B cell (primary cell): ENCODE measurements at regions not wholly inside any gene's neighbourhood (a gene's known extent, or its start where the extent isn't known, plus 50 kb on each side); places are given as distances from the start of the nearest gene placed in this dataset.

ENCODE experiments used
- ATAC-seq: fragments of 200-7000 bp; cut with Tn5 transposase; one replicate; pipeline ENCODE4 v1.10.0; 2021; ENCODE audit warnings: low read depth, mild to moderate bottlenecking, moderate number of reproducible peaks, moderate library complexity
- CTCF ChIA-PET: fragments of 350-600 bp; sonication (Branson Sonifier 250); formaldehyde crosslinking; loops from one replicate; lab custom pipeline; 2021; ENCODE audit warnings: antibody characterized with exemption, inconsistent platforms; lab: Charles Lee
- POLR2A ChIA-PET: fragments of 350-600 bp; sonication (Branson Sonifier 250); formaldehyde crosslinking; loops from one replicate; lab custom pipeline; 2021; ENCODE audit warnings: antibody characterized with exemption; lab: Charles Lee
- DNase-seq: peaks from one replicate; pipeline ENCODE4 v3.0.0; 2013
- H2AFZ ChIP-seq: 2 replicates; pipeline ENCODE4 v1.6.1; 2012; ENCODE audit warnings: mild to moderate bottlenecking, low read depth, low read length; ENCODE audit not compliant: insufficient read depth, poor library complexity, severe bottlenecking
- H3K27ac ChIP-seq, 2 donors: 1 replicate in 1 of 2; 2 replicates in 1 of 2; pipeline ENCODE4 v1.5.1; 2012 to 2013; ENCODE audit warnings: low read length in 2 of 2, mild to moderate bottlenecking in 2 of 2, moderate library complexity in 1 of 2
- H3K27me3 ChIP-seq, 4 experiments: fragments of 200-600 bp in 1 of 4; sonication (generic) in 1 of 4; replicated peaks in 1 of 4; 1 replicate in 2 of 4; 2 replicates in 2 of 4; pipeline versions ENCODE4 v1.6.1 to v1.7.0; 2013 to 2016; ENCODE audit warnings: low read length in 3 of 4, mild to moderate bottlenecking in 2 of 4, mixed read lengths in 1 of 4, moderate library complexity in 1 of 4; ENCODE audit not compliant: insufficient read depth in 4 of 4, control insufficient read depth in 3 of 4; ENCODE audit errors: control extremely low read depth in 1 of 4
- H3K36me3 ChIP-seq, 2 experiments: replicated peaks in 1 of 2; 1 replicate in 1 of 2; 2 replicates in 1 of 2; pipeline versions ENCODE4 v1.6.1 to v1.7.1; 2013; ENCODE audit warnings: low read length in 1 of 2; ENCODE audit not compliant: insufficient read depth in 2 of 2, control insufficient read depth in 1 of 2; ENCODE audit errors: control extremely low read depth in 1 of 2, extremely low read depth in 1 of 2
- H3K4me1 ChIP-seq, 2 donors: fragments of 200-600 bp in 1 of 2; sonication (generic) in 1 of 2; 1 replicate in 1 of 2; 2 replicates in 1 of 2; pipeline versions ENCODE4 v1.5.1 to v1.6.1; 2013 to 2017; ENCODE audit warnings: low read length in 2 of 2; ENCODE audit not compliant: control insufficient read depth in 2 of 2, insufficient read depth in 2 of 2
- H3K4me2 ChIP-seq: replicated peaks from 2 replicates; pipeline ENCODE3; 2012; ENCODE audit warnings: mild to moderate bottlenecking, low read depth, low read length; ENCODE audit not compliant: poor library complexity, severe bottlenecking
- H3K4me3 ChIP-seq, 5 experiments: fragments of 200-600 bp in 1 of 5; sonication (generic) in 1 of 5; 1 replicate in 3 of 5; 2 replicates in 2 of 5; pipeline versions ENCODE4 v1.5.1 to v1.7.0; 2011 to 2016; ENCODE audit warnings: low read length in 4 of 5, mild to moderate bottlenecking in 4 of 5, low read depth in 2 of 5, control low read depth in 1 of 5, moderate library complexity in 1 of 5; ENCODE audit not compliant: insufficient read depth in 1 of 5; ENCODE audit errors: control extremely low read depth in 1 of 5, extremely low read depth in 1 of 5
- H3K79me2 ChIP-seq: fragments of 200-600 bp; sonication (generic); one replicate; pipeline ENCODE4 v1.6.0; 2016; ENCODE audit warnings: low read length; ENCODE audit not compliant: control insufficient read depth, insufficient read depth
- H3K9ac ChIP-seq: fragments of 200-600 bp; sonication (generic); 2 replicates; pipeline ENCODE4 v1.6.1; 2017; ENCODE audit warnings: mild to moderate bottlenecking, low read length, moderate library complexity
- H3K9me3 ChIP-seq, 3 donors: one replicate each; pipeline versions ENCODE4 v1.6.1 to v1.7.1; 2013; ENCODE audit warnings: low read length in 2 of 3; ENCODE audit not compliant: control insufficient read depth in 2 of 3, insufficient read depth in 1 of 3; ENCODE audit errors: control extremely low read depth in 1 of 3
- H4K20me1 ChIP-seq: 2 replicates; pipeline ENCODE4 v1.6.0; 2012; ENCODE audit warnings: mild to moderate bottlenecking, low read length; ENCODE audit not compliant: insufficient read depth, control insufficient read depth, poor library complexity, severe bottlenecking
- H3K27ac Mint-ChIP-seq: one replicate; pipeline ENCODE4 v1.8.0; 2021; ENCODE audit warnings: mixed read lengths
- H3K27me3 Mint-ChIP-seq: one replicate; pipeline ENCODE4 v1.8.0; 2021; ENCODE audit warnings: mixed read lengths
- H3K4me1 Mint-ChIP-seq: one replicate; pipeline ENCODE4 v1.8.0; 2021; ENCODE audit warnings: mixed read lengths
- H3K4me3 Mint-ChIP-seq: one replicate; pipeline ENCODE4 v1.8.0; 2021; ENCODE audit warnings: mixed read lengths
- H3K9me3 Mint-ChIP-seq: one replicate; pipeline ENCODE4 v1.8.0; 2022; ENCODE audit warnings: mixed read lengths; ENCODE audit not compliant: insufficient read depth
- EZH2 ChIP-seq: IDR thresholded peaks from 2 replicates; pipeline ENCODE4 v1.6.1; 2012; ENCODE audit warnings: borderline replicate concordance, low read depth, mild to moderate bottlenecking, moderate library complexity, low read length; ENCODE audit not compliant: insufficient read depth, poor library complexity, severe bottlenecking
- WGBS: methylation state at CpG from one replicate; pipeline ENCODE4 v1.1.5; 2013; ENCODE audit warnings: missing lambda C conversion rate; ENCODE audit not compliant: insufficient coverage; 5-methylcytosine and 5-hydroxymethylcytosine counted together
- intact Hi-C: fragments of 100-400 bp; cut with micrococcal nuclease; formaldehyde crosslinking; loops from one replicate; pipeline ENCODE4 v1.10.0; 2022
- TF ChIP-seq, protein P1 (sequence below): fragments of 200-600 bp; IDR thresholded peaks from one replicate; pipeline ENCODE4 v1.8.0; 2022; ENCODE audit warnings: antibody characterized with exemption, mild to moderate bottlenecking

DNA sequence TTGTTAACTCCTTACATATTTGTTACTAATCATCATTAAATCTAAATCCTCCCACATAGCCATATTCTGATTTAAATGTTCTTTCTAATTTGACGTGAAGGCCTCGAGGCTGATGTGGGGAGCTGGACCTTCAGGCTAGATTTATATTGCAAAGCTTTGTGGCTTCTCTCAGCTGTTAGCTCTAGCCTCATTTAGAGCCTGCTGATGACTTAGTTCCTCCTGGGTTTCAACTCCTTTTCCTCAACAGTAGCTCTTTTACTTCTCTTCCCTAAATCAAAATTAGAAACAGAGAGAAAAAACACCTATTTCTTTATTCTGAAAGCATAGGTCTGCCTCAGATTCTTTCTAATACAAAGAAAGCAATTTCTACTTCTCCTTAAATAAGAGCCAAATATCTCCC is 477.5 kb upstream of the CCDC196 start:
- no peaks in the 10 kb centered on the region for H3K4me1 Mint-ChIP-seq
- H3K9ac ChIP-seq = no peak overlapping the region
- no peak overlapping the region for H3K4me3 Mint-ChIP-seq
- H3K79me2 ChIP-seq = no peaks in the 10 kb centered on the region
- no peaks in the 10 kb centered on the region for H3K27me3 ChIP-seq
- WGBS = 7% methylated on average over 2 of the region's 2 CpGs
- ATAC-seq (no peak), DNase-seq (no peak)
- H3K27ac Mint-ChIP-seq = no peak overlapping the region
- H3K4me2 ChIP-seq = no peak overlapping the region
- TF ChIP-seq, protein P1, sequence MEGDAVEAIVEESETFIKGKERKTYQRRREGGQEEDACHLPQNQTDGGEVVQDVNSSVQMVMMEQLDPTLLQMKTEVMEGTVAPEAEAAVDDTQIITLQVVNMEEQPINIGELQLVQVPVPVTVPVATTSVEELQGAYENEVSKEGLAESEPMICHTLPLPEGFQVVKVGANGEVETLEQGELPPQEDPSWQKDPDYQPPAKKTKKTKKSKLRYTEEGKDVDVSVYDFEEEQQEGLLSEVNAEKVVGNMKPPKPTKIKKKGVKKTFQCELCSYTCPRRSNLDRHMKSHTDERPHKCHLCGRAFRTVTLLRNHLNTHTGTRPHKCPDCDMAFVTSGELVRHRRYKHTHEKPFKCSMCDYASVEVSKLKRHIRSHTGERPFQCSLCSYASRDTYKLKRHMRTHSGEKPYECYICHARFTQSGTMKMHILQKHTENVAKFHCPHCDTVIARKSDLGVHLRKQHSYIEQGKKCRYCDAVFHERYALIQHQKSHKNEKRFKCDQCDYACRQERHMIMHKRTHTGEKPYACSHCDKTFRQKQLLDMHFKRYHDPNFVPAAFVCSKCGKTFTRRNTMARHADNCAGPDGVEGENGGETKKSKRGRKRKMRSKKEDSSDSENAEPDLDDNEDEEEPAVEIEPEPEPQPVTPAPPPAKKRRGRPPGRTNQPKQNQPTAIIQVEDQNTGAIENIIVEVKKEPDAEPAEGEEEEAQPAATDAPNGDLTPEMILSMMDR = no peak
- TF ChIP-seq EZH2 = no peak
- H3K9me3 ChIP-seq = no peaks in the 10 kb centered on the region
- no peaks in the 10 kb centered on the region for H3K36me3 ChIP-seq
- no peak overlapping the region for H3K27ac ChIP-seq
- ChIA-PET POLR2A (no interaction called here), CTCF (interaction anchor here (1.0 kb wide), 1 partner anchor 184 kb away, joined by 4 read pairs; no protein-coding TSS in a partner anchor)
- H4K20me1 ChIP-seq = no peaks in the 10 kb centered on the region
- peaks cover 45% of the 10 kb centered on the region for H3K27me3 Mint-ChIP-seq
- H3K4me3 ChIP-seq = no peak overlapping the region
- H3K9me3 Mint-ChIP-seq = no peaks in the 10 kb centered on the region
- intact Hi-C loops = no loop called here
- H3K4me1 ChIP-seq = no peaks in the 10 kb centered on the region
- H2AFZ ChIP-seq = no peak overlapping the region

GRCh38 chr14:66009089-66009488 is 477.1 kb upstream of the CCDC196 start:
- no peak overlapping the region for H2AFZ ChIP-seq
- no peak overlapping the region for H3K9ac ChIP-seq
- DNase-seq = no peak
- no peak overlapping the region for H3K4me2 ChIP-seq
- H3K9me3 ChIP-seq = no peaks in the 10 kb centered on the region
- no peaks in the 10 kb centered on the region for H3K4me1 ChIP-seq
- H4K20me1 ChIP-seq = no peaks in the 10 kb centered on the region
- ChIA-PET POLR2A (no interaction called here), CTCF (interaction anchor here (1.0 kb wide), 1 partner anchor 184 kb away, joined by 4 read pairs; no protein-coding TSS in a partner anchor)
- H3K27ac Mint-ChIP-seq = no peak overlapping the region
- intact Hi-C loops = no loop called here
- ATAC-seq = no peak
- H3K27ac ChIP-seq = no peak overlapping the region
- H3K27me3 Mint-ChIP-seq = peaks cover 41% of the 10 kb centered on the region
- no peaks in the 10 kb centered on the region for H3K79me2 ChIP-seq
- H3K4me3 Mint-ChIP-seq = no peak overlapping the region
- H3K4me3 ChIP-seq = no peak overlapping the region
- H3K36me3 ChIP-seq = no peaks in the 10 kb centered on the region
- H3K4me1 Mint-ChIP-seq = no peaks in the 10 kb centered on the region
- no CpG with 5 or more reads among the region's 2 CpGs for WGBS
- no peaks in the 10 kb centered on the region for H3K27me3 ChIP-seq
- TF ChIP-seq, protein P1 = no peak
- TF ChIP-seq EZH2 = no peak
- H3K9me3 Mint-ChIP-seq = no peaks in the 10 kb centered on the region
